G401 (cell line): ENCODE measurements at regions not wholly inside any gene's neighbourhood (a gene's known extent, or its start where the extent isn't known, plus 50 kb on each side); places are given as distances from the start of the nearest gene placed in this dataset.
"Not testable (repeated sequence)": the region's sequence is repeated elsewhere in the genome, so short reads cannot be mapped to it uniquely, and the experiment has no call there.

Experiments
- DNase-seq: peaks from one replicate; pipeline ENCODE4 v3.0.0-alpha.2; 2015; ENCODE audit warnings: low spot score
- in situ Hi-C: cut with HindIII; loops from 2 replicates; pipeline ENCODE4 v1.10.0; 2016; ENCODE audit warnings: low sequenced_read_pairs, mixed read lengths

GRCh38 chr5:60493372-60493771 is 206.6 kb downstream of the DEPDC1B start:
- in situ Hi-C loops = no loop called here
- no peak for DNase-seq

- in situ Hi-C loops = no loop called here
- no peak for DNase-seq
Observed at GRCh38 chr5:60492958-60493357, 207.0 kb downstream of the DEPDC1B start.

GRCh38 chr5:60492358-60492757 is 207.6 kb downstream of the DEPDC1B start:
- in situ Hi-C loops, DNase-seq: not testable (repeated sequence)

- in situ Hi-C loops = no loop called here
- DNase-seq = no peak
Observed at GRCh38 chr5:60490597-60491166, 209.3 kb downstream of the DEPDC1B start.

- in situ Hi-C loops = no loop called here
- no peak for DNase-seq
Observed at GRCh38 chr5:60489856-60490255, 210.1 kb downstream of the DEPDC1B start.

- in situ Hi-C loops = no loop called here
Observed at GRCh38 chr5:60489377-60489776, 210.6 kb downstream of the DEPDC1B start.

GRCh38 chr5:60488466-60489130 is 211.4 kb downstream of the DEPDC1B start:
- DNase-seq = no peak
- in situ Hi-C loops = no loop called here

More at GRCh38 chr5:60489377-60489776, 210.6 kb downstream of the DEPDC1B start:
- DNase-seq = no peak

- in situ Hi-C loops = no loop called here
- no peak for DNase-seq
Observed at GRCh38 chr5:60487885-60488442, 212.0 kb downstream of the DEPDC1B start.

GRCh38 chr5:60487476-60487875 is 212.5 kb downstream of the DEPDC1B start:
- no peak for DNase-seq
- in situ Hi-C loops = no loop called here

GRCh38 chr5:60485361-60485760 is 214.6 kb downstream of the DEPDC1B start:
- in situ Hi-C loops = no loop called here
- no peak for DNase-seq

- DNase-seq = no peak
- in situ Hi-C loops = no loop called here
Observed at GRCh38 chr5:60483050-60483449, 216.9 kb downstream of the DEPDC1B start.

- DNase-seq = no peak
- in situ Hi-C loops = no loop called here
Observed at GRCh38 chr5:60482301-60482700, 217.7 kb downstream of the DEPDC1B start.

- no peak for DNase-seq
- in situ Hi-C loops = no loop called here
Observed at GRCh38 chr5:60479542-60479941, 220.4 kb downstream of the DEPDC1B start.

GRCh38 chr5:60477849-60478248 is 222.1 kb downstream of the DEPDC1B start:
- no peak for DNase-seq
- in situ Hi-C loops = no loop called here

- DNase-seq = no peak
- in situ Hi-C loops = no loop called here
Observed at GRCh38 chr5:60473654-60474053, 226.3 kb downstream of the DEPDC1B start.

GRCh38 chr5:60473027-60473426 is 226.9 kb downstream of the DEPDC1B start:
- in situ Hi-C loops, DNase-seq: not testable (repeated sequence)

GRCh38 chr5:60470881-60471280 is 229.1 kb downstream of the DEPDC1B start:
- in situ Hi-C loops = no loop called here
- DNase-seq = no peak

GRCh38 chr5:60469286-60469685 is 230.7 kb downstream of the DEPDC1B start:
- in situ Hi-C loops = no loop called here
- no peak for DNase-seq

GRCh38 chr5:60463179-60463868 is 236.6 kb downstream of the DEPDC1B start:
- in situ Hi-C loops = no loop called here
- DNase-seq = no peak

GRCh38 chr5:60458666-60459065 is 241.3 kb downstream of the DEPDC1B start:
- no peak for DNase-seq

More at GRCh38 chr5:60458666-60459065, 241.3 kb downstream of the DEPDC1B start:
- in situ Hi-C loops = no loop called here
